ENCODE measurements at regions not wholly inside any gene's neighbourhood (a gene's known extent, or its start where the extent isn't known, plus 50 kb on each side); places are given as distances from the start of the nearest gene placed in this dataset.

- intact Hi-C loops (cut with DNase I; ENCODE audit: low total_unique reads): no loop called here
- H3K27ac ChIP-seq: no peak overlapping the region
- TF ChIP-seq EP300 (IDR thresholded peaks at IDR 0.05) (no peak), POLR2A (IDR thresholded peaks at IDR 0.05) (no peak), POLR2AphosphoS5 (IDR thresholded peaks at IDR 0.05) (no peak), CTCF (IDR thresholded peaks at IDR 0.05) (no peak)
- 54 to 76% (median 71%) methylated on average over 2 of the region's 2 CpGs for WGBS, 5 donors
- H3K36me3 ChIP-seq: no peaks in the 10 kb centered on the region
- H3K9me3 ChIP-seq: no peaks in the 10 kb centered on the region
- DNase-seq: no peak
- no peak overlapping the region for H3K4me3 ChIP-seq
- peaks cover 0 to 8% (median 2%) of the 10 kb centered on the region in 4 donors for H3K4me1 ChIP-seq
- no peaks in the 10 kb centered on the region for H3K27me3 ChIP-seq
These were observed 2314.1 kb downstream of the LRRC4C start for GRCh38 chr11:39145346-39145745.

GRCh38 chr11:39144351-39145130 is 2314.9 kb downstream of the LRRC4C start:
- Histone ChIP-seq H3K27me3 (no peaks in the 10 kb centered on the region), H3K4me3 (no peak overlapping the region), H3K4me1 (peaks cover 0 to 8% (median 2%) of the 10 kb centered on the region in 4 donors), H3K27ac (no peak overlapping the region), H3K36me3 (no peaks in the 10 kb centered on the region), H3K9me3 (no peaks in the 10 kb centered on the region)
- intact Hi-C loops (cut with DNase I; ENCODE audit: low total_unique reads): no loop called here
- 83 to 91% (median 87%) methylated on average over 3 of the region's 3 CpGs for WGBS, 5 donors
- peak in 1 of 2 donors; percentile 3 for DNase-seq
- TF ChIP-seq EP300 (IDR thresholded peaks at IDR 0.05) (no peak), POLR2A (IDR thresholded peaks at IDR 0.05) (no peak), POLR2AphosphoS5 (IDR thresholded peaks at IDR 0.05) (no peak), CTCF (IDR thresholded peaks at IDR 0.05) (no peak)

- no peak overlapping the region for H3K4me3 ChIP-seq
- intact Hi-C loops (cut with DNase I; ENCODE audit: low total_unique reads): no loop called here
- H3K9me3 ChIP-seq: no peaks in the 10 kb centered on the region
- H3K27ac ChIP-seq: no peak overlapping the region
- TF ChIP-seq POLR2A (IDR thresholded peaks at IDR 0.05): no peak
- TF ChIP-seq POLR2AphosphoS5 (IDR thresholded peaks at IDR 0.05): no peak
- TF ChIP-seq CTCF (IDR thresholded peaks at IDR 0.05): no peak
- TF ChIP-seq EP300 (IDR thresholded peaks at IDR 0.05): no peak
- no peaks in the 10 kb centered on the region for H3K36me3 ChIP-seq
- no peaks in the 10 kb centered on the region for H3K4me1 ChIP-seq
- DNase-seq: no peak
- H3K27me3 ChIP-seq: no peaks in the 10 kb centered on the region
- 52 to 71% (median 66%) methylated on average over 3 of the region's 3 CpGs for WGBS, 5 donors
These were observed 2319.9 kb downstream of the LRRC4C start for GRCh38 chr11:39139581-39139980.

- DNase-seq: no peak
These were observed 2338.6 kb downstream of the LRRC4C start for GRCh38 chr11:39120890-39121289.

More at GRCh38 chr11:39120890-39121289, 2338.6 kb downstream of the LRRC4C start:
- intact Hi-C loops (cut with DNase I; ENCODE audit: low total_unique reads): no loop called here
- Histone ChIP-seq H3K9me3 (peaks cover 0 to under 1% (median 0%) of the 10 kb centered on the region in 4 donors), H3K27me3 (no peaks in the 10 kb centered on the region), H3K4me1 (no peaks in the 10 kb centered on the region), H3K4me3 (no peak overlapping the region), H3K27ac (no peak overlapping the region), H3K36me3 (no peaks in the 10 kb centered on the region)
- WGBS, 5 donors: 72 to 97% (median 92%) methylated on average over 3 to 5 of the region's 5 CpGs
- TF ChIP-seq POLR2A (IDR thresholded peaks at IDR 0.05) (no peak), CTCF (IDR thresholded peaks at IDR 0.05) (no peak), EP300 (IDR thresholded peaks at IDR 0.05) (no peak), POLR2AphosphoS5 (IDR thresholded peaks at IDR 0.05) (no peak)

Data from stomach (tissue), 8 donors.